HCT116 (cell line): ENCODE measurements at regions not wholly inside any gene's neighbourhood (a gene's known extent, or its start where the extent isn't known, plus 50 kb on each side); places are given as distances from the start of the nearest gene placed in this dataset.

Experiments used
- ATAC-seq: fragments of 200-7000 bp; cut with Tn5 transposase; 2 replicates; pipeline ENCODE4 v1.9.1; 2020; ENCODE audit warnings: mild to moderate bottlenecking, moderate library complexity
- BruUV-seq: library from RNA; stranded (reverse); fragments of 400-500 nt; replicated peaks from 2 replicates; lab custom pipeline; 2021; lab: Mats Ljungman, UMichigan
- CTCF ChIA-PET: fragments of 300-600 bp; sonication (Branson Sonifier 250); formaldehyde crosslinking; loops from one replicate; lab custom pipeline; 2021; ENCODE audit warnings: antibody characterized with exemption; lab: Charles Lee
- POLR2A ChIA-PET: fragments of 300-600, 350-600 bp; sonication (Branson Sonifier 250); formaldehyde crosslinking; loops from one replicate; lab custom pipeline; 2021; ENCODE audit warnings: antibody characterized with exemption; lab: Charles Lee
- RAD21 ChIA-PET, 2 experiments: fragments of 300-600 bp; sonication (Branson Sonifier 250); formaldehyde crosslinking; loops; one replicate each; lab custom pipeline; 2023; ENCODE audit warnings: low total read pairs in 2 of 2; ENCODE audit not compliant: uncharacterized antibody in 2 of 2, unreplicated experiment in 2 of 2, low non-redundant PET in 1 of 2; lab: Charles Lee
- DNase-seq: peaks from one replicate; pipeline ENCODE4 v3.0.0-alpha.2; 2010; ENCODE audit warnings: low read depth, low spot score
- H2AFZ ChIP-seq: fragments of 200-600 bp; shearing (Covaris generic), sonication (generic); 2 replicates; pipeline ENCODE4 v1.6.1; 2017; ENCODE audit warnings: low read depth, mixed run types, mixed read lengths, antibody characterized with exemption, low read length; ENCODE audit not compliant: poor library complexity, severe bottlenecking
- H3K27ac ChIP-seq: 2 replicates; pipeline ENCODE4 v1.5.1; 2012; ENCODE audit warnings: low read depth, low read length
- H3K27me3 ChIP-seq: fragments of 200-600 bp; sonication (generic); 2 replicates; pipeline ENCODE4 v1.6.1; 2016; ENCODE audit warnings: mixed run types, low read length, mixed read lengths; ENCODE audit not compliant: insufficient read depth
- H3K36me3 ChIP-seq, 2 experiments: fragments of 200-500 bp in 1 of 2; fragments of 200-600 bp in 1 of 2; sonication (Bioruptor generic) in 1 of 2; sonication (generic) in 1 of 2; 2 replicates each; pipeline versions ENCODE4 v1.5.1 to v1.6.1; 2014 to 2016; ENCODE audit warnings: low read length in 2 of 2, inconsistent platforms in 1 of 2, mixed read lengths in 1 of 2, mixed run types in 1 of 2; ENCODE audit not compliant: insufficient read depth in 2 of 2, control insufficient read depth in 1 of 2
- H3K4me1 ChIP-seq, 2 experiments: fragments of 200-600 bp in 1 of 2; sonication (generic) in 1 of 2; 2 replicates each; pipeline versions ENCODE4 v1.5.1 to v1.6.1; 2012 to 2017; ENCODE audit warnings: low read length in 2 of 2, inconsistent platforms in 1 of 2, mild to moderate bottlenecking in 1 of 2, mixed read lengths in 1 of 2, mixed run types in 1 of 2, moderate library complexity in 1 of 2; ENCODE audit not compliant: insufficient read depth in 2 of 2, control insufficient read depth in 1 of 2
- H3K4me2 ChIP-seq: fragments of 200-600 bp; sonication (generic); 2 replicates; pipeline ENCODE4 v1.6.1; 2017; ENCODE audit warnings: mixed run types, low read length, mixed read lengths
- H3K4me3 ChIP-seq, 2 experiments: fragments of 200-600 bp in 1 of 2; sonication (generic) in 1 of 2; replicated peaks in 1 of 2; 2 replicates each; pipeline ENCODE4 v1.5.1; 2011 to 2016; ENCODE audit warnings: low read length in 2 of 2, control low read depth in 1 of 2, low read depth in 1 of 2, mild to moderate bottlenecking in 1 of 2, mixed read lengths in 1 of 2, mixed run types in 1 of 2
- H3K79me2 ChIP-seq: fragments of 200-600 bp; sonication (generic); 2 replicates; pipeline ENCODE4 v1.6.1; 2017; ENCODE audit warnings: mild to moderate bottlenecking, mixed run types, low read length, moderate library complexity, mixed read lengths; ENCODE audit not compliant: insufficient read depth
- H3K9ac ChIP-seq: fragments of 200-600 bp; sonication (generic); 2 replicates; pipeline ENCODE4 v1.6.1; 2016; ENCODE audit warnings: low read length, mixed read lengths
- H3K9me2 ChIP-seq: fragments of 200-600 bp; sonication (generic), shearing (Covaris generic); 2 replicates; pipeline ENCODE4 v1.6.1; 2017; ENCODE audit warnings: mixed run types, mild to moderate bottlenecking, moderate library complexity; ENCODE audit not compliant: insufficient read depth
- H3K9me3 ChIP-seq, 2 experiments: fragments of 200-500 bp in 1 of 2; fragments of 200-600 bp in 1 of 2; sonication (Bioruptor generic) in 1 of 2; sonication (generic) in 1 of 2; 2 replicates each; pipeline ENCODE4 v1.6.1; 2014 to 2017; ENCODE audit warnings: low read length in 2 of 2, mixed read lengths in 2 of 2, inconsistent platforms in 1 of 2, low read depth in 1 of 2, mild to moderate bottlenecking in 1 of 2, mixed run types in 1 of 2, moderate library complexity in 1 of 2; ENCODE audit not compliant: control insufficient read depth in 1 of 2, insufficient read depth in 1 of 2
- H4K20me1 ChIP-seq: fragments of 200-600 bp; sonication (generic), shearing (Covaris generic); 2 replicates; pipeline ENCODE4 v1.6.1; 2017; ENCODE audit warnings: mixed run types, mild to moderate bottlenecking, moderate library complexity; ENCODE audit not compliant: insufficient read depth
- CBX3 ChIP-seq: IDR thresholded peaks from 2 replicates; pipeline ENCODE4 v1.6.1; 2012; ENCODE audit warnings: low read depth
- CTCF ChIP-seq, 3 experiments: fragments of 200-600 bp in 1 of 3; sonication (generic) in 1 of 3; IDR thresholded peaks in 2 of 3; conservative IDR thresholded peaks in 1 of 3; 2 replicates each; pipeline ENCODE4 v1.5.1; 2012 to 2017; ENCODE audit warnings: low read depth in 2 of 3, low read length in 2 of 3, antibody characterized with exemption in 1 of 3, borderline replicate concordance in 1 of 3, control low read depth in 1 of 3, mild to moderate bottlenecking in 1 of 3, mixed read lengths in 1 of 3, mixed run types in 1 of 3, moderate library complexity in 1 of 3; ENCODE audit not compliant: insufficient read depth in 1 of 3
- EGR1 ChIP-seq: IDR thresholded peaks from 2 replicates; pipeline ENCODE4 v1.6.1; 2012; ENCODE audit warnings: low read depth
- FOSL1 ChIP-seq: IDR thresholded peaks from 2 replicates; pipeline ENCODE4 v1.6.1; 2012; ENCODE audit warnings: low read depth
- JUND ChIP-seq: IDR thresholded peaks from 2 replicates; pipeline ENCODE4 v1.6.1; 2012
- POLR2A ChIP-seq: IDR thresholded peaks from 2 replicates; pipeline ENCODE4 v1.7.0; 2011; ENCODE audit warnings: borderline replicate concordance; ENCODE audit not compliant: insufficient read depth, insufficient read length; ENCODE audit errors: extremely low read depth
- RAD21 ChIP-seq: IDR thresholded peaks from 2 replicates; pipeline ENCODE4 v1.6.1; 2012; ENCODE audit warnings: low read depth, mild to moderate bottlenecking
- REST ChIP-seq: IDR thresholded peaks from 2 replicates; pipeline ENCODE4 v1.6.1; 2012; ENCODE audit warnings: low read depth
- SIN3A ChIP-seq: IDR thresholded peaks from 2 replicates; pipeline ENCODE4 v1.6.1; 2012; ENCODE audit warnings: low read depth
- SRF ChIP-seq: IDR thresholded peaks from 2 replicates; pipeline ENCODE4 v1.6.1; 2012; ENCODE audit warnings: low read depth
- TCF7L2 ChIP-seq: IDR thresholded peaks from 2 replicates; pipeline ENCODE4 v1.7.0; 2011; ENCODE audit warnings: borderline replicate concordance, inconsistent platforms; ENCODE audit not compliant: insufficient read depth, insufficient read length; ENCODE audit errors: extremely low read depth
- ZBTB33 ChIP-seq: IDR thresholded peaks from 2 replicates; pipeline ENCODE4 v1.6.1; 2011; ENCODE audit warnings: mild to moderate bottlenecking, low read length, moderate library complexity; ENCODE audit not compliant: insufficient replicate concordance; ENCODE audit errors: extremely low read depth
- ZFX ChIP-seq: fragments of 450-650 bp; IDR thresholded peaks from 2 replicates; pipeline ENCODE4 v1.6.1; 2017
- ZNF274 ChIP-seq: fragments of 200-500 bp; sonication (Bioruptor generic); IDR thresholded peaks from 2 replicates; pipeline ENCODE4 v1.6.1; 2014; ENCODE audit warnings: mild to moderate bottlenecking, low read depth, low read length, inconsistent platforms
- intact Hi-C: fragments of 100-400 bp; cut with micrococcal nuclease; formaldehyde crosslinking; loops from 2 replicates; pipeline ENCODE4 v1.10.0; 2022

GRCh38 chr13:69425235-69425634 lies 682.4 kb upstream of the ATXN8OS start:
- CTCF ChIA-PET = no interaction called here
- no peaks in the 10 kb centered on the region for H3K4me1 ChIP-seq
- H3K4me3 ChIP-seq = no peak overlapping the region
- no peaks in the 10 kb centered on the region for H3K9me2 ChIP-seq
- H4K20me1 ChIP-seq = no peaks in the 10 kb centered on the region
- no peak for ATAC-seq
- H3K79me2 ChIP-seq = no peaks in the 10 kb centered on the region
- RAD21 ChIA-PET = no interaction called here
- peaks cover 0 to 14% of the 10 kb centered on the region in 2 experiments; a peak in 2 of 4 replicates for H3K9me3 ChIP-seq
- POLR2A ChIA-PET = no interaction called here
- H3K36me3 ChIP-seq = no peaks in the 10 kb centered on the region
- H3K27ac ChIP-seq = no peak overlapping the region
- H3K9ac ChIP-seq = no peak overlapping the region
- no peak overlapping the region for H2AFZ ChIP-seq
- no peak for DNase-seq
- H3K27me3 ChIP-seq = no peaks in the 10 kb centered on the region
- intact Hi-C loops = no loop called here
- TF ChIP-seq JUND = no peak
- no peak for TF ChIP-seq POLR2A
- H3K4me2 ChIP-seq = no peak overlapping the region
- BruUV-seq = no TSS peak

- Histone ChIP-seq H3K27me3 (no peaks in the 10 kb centered on the region), H3K4me2 (no peak overlapping the region), H3K4me3 (no peak overlapping the region), H2AFZ (no peak overlapping the region), H3K4me1 (no peaks in the 10 kb centered on the region), H4K20me1 (no peaks in the 10 kb centered on the region), H3K36me3 (no peaks in the 10 kb centered on the region), H3K9me3 (peaks cover 0 to 11% of the 10 kb centered on the region in 2 experiments; a peak in 2 of 4 replicates), H3K9ac (no peak overlapping the region), H3K27ac (no peak overlapping the region), H3K79me2 (no peaks in the 10 kb centered on the region), H3K9me2 (no peaks in the 10 kb centered on the region)
- intact Hi-C loops = no loop called here
- no TSS peak for BruUV-seq
- ChIA-PET POLR2A (no interaction called here), RAD21 (no interaction called here), CTCF (no interaction called here)
- DNase-seq (no peak), ATAC-seq (no peak)
- TF ChIP-seq JUND = no peak
- TF ChIP-seq CTCF (IDR thresholded peaks at IDR 0.05 in 2 of 3, conservative IDR thresholded peaks at IDR 0.05 in 1 of 3; ENCODE audit: borderline replicate concordance in 1 of 3, insufficient read depth in 1 of 3, low read depth in 2 of 3, low read length in 2 of 3) = no peak
- TF ChIP-seq RAD21 = no peak
- TF ChIP-seq TCF7L2 = no peak
- no peak for TF ChIP-seq SIN3A
- no peak for TF ChIP-seq ZNF274
- no peak for TF ChIP-seq CBX3
- no peak for TF ChIP-seq ZFX
- no peak for TF ChIP-seq FOSL1
- no peak for TF ChIP-seq SRF
- TF ChIP-seq ZBTB33 = no peak
- no peak for TF ChIP-seq REST
- TF ChIP-seq EGR1 = no peak
- TF ChIP-seq POLR2A = no peak
Observed at GRCh38 chr13:69423844-69424243, 683.8 kb upstream of the ATXN8OS start.
